ENCODE measurements at regions not wholly inside any gene's neighbourhood (a gene's known extent, or its start where the extent isn't known, plus 50 kb on each side); places are given as distances from the start of the nearest gene placed in this dataset.

DNA sequence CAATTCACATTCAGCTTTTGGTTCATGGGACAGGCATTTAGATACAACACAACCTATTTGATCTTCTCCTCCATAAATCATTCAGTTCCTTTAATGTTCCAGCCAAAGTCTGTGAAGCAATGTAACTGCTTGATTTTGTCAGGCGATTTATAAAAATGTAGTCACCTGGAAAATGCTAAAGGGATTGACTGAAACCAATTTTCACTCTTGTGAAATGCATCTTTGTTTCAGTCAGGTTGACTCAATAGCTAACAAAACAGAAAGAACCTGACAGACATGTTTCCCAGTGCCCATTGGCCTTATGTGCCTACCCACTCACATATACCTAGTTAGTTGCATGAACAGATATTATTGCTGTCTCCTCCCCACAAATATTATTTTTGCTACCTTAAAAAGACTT is 335.7 kb downstream of the CHRM3 start:
- WGBS (ENCODE audit: extremely low coverage, insufficient coverage, insufficient read length) = no CpG with 5 or more reads among the region's 1 CpG
- H3K36me3 ChIP-seq (ENCODE audit: control insufficient read depth in 1 of 2, insufficient read depth in 2 of 2, low read length in 2 of 2) = no peaks in the 10 kb centered on the region
- H3K18ac ChIP-seq (ENCODE audit: low read length) = no peak overlapping the region
- no peak overlapping the region for H2BK12ac ChIP-seq (ENCODE audit: low read length)
- no peaks in the 10 kb centered on the region for H3K9me3 ChIP-seq (ENCODE audit: insufficient read depth, low read depth, low read length)
- H3K4me3 ChIP-seq (ENCODE audit: low read depth, low read length) = no peak overlapping the region
- H3K9ac ChIP-seq (ENCODE audit: low read length) = no peak overlapping the region
- H3K79me1 ChIP-seq (ENCODE audit: low read length) = no peaks in the 10 kb centered on the region
- no peak overlapping the region for H3K4me2 ChIP-seq (ENCODE audit: low read length)
- no peak for DNase-seq
- no peak overlapping the region for H4K91ac ChIP-seq (ENCODE audit: low read depth, low read length)
- H2BK120ac ChIP-seq (ENCODE audit: insufficient read depth, low read length, poor library complexity) = no peak overlapping the region
- H2BK5ac ChIP-seq (ENCODE audit: low read depth, low read length, poor library complexity) = no peak overlapping the region
- H3K79me2 ChIP-seq (ENCODE audit: control insufficient read depth, insufficient read depth, low read length, poor library complexity) = no peaks in the 10 kb centered on the region
- no peaks in the 10 kb centered on the region for H3K4me1 ChIP-seq (ENCODE audit: control insufficient read depth in 1 of 2, insufficient read depth in 2 of 2, low read length in 2 of 2)
- H3K4ac ChIP-seq (ENCODE audit: low read depth, low read length) = no peak overlapping the region
- H3K14ac ChIP-seq (ENCODE audit: low read length) = no peak overlapping the region
- no peak overlapping the region for H2AFZ ChIP-seq (ENCODE audit: insufficient read depth, low read length, poor library complexity)
- no peak overlapping the region for H4K8ac ChIP-seq (ENCODE audit: low read depth, low read length)
- H3K23ac ChIP-seq (ENCODE audit: low read length) = no peak overlapping the region
- no peak overlapping the region for H2AK5ac ChIP-seq (ENCODE audit: low read length)
- H3K27me3 ChIP-seq (ENCODE audit: insufficient read depth, low read length) = no peaks in the 10 kb centered on the region
- H3K27ac ChIP-seq (ENCODE audit: low read depth, low read length) = no peak overlapping the region
- no peak overlapping the region for H4K12ac ChIP-seq (ENCODE audit: low read depth, low read length)

DNA sequence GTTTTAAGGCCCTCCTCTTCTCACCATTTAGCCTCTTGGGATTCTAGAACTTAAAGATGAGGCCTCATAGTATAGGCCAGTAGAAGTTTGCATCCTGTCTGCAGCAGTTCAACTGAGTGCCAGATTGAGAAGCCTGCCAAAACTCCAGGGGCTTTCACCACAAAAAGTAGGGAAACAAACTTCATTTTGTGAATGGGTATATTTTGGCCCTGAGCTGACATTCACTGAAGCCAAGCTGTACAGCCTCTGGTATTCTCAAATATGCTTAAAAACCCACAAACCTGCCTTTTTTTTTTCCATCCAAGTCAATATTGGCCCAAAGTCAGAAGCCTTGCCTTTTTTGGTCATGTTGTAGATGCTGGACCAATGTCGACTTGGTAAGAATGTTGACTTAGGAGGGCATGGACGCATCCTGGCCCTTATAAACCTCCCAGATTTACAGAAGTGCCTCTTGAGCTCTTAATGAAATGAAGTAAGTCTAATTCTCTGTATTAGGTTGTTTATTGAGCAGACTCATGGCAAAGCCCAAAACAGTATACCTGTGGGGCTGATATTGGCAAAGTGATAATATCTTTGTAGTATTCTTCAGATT is 337.5 kb downstream of the CHRM3 start:
- Histone ChIP-seq H3K4me1 (ENCODE audit: control insufficient read depth in 1 of 2, insufficient read depth in 2 of 2, low read length in 2 of 2) (no peaks in the 10 kb centered on the region), H3K27ac (ENCODE audit: low read depth, low read length) (no peak overlapping the region), H3K36me3 (ENCODE audit: control insufficient read depth in 1 of 2, insufficient read depth in 2 of 2, low read length in 2 of 2) (no peaks in the 10 kb centered on the region), H3K23ac (ENCODE audit: low read length) (no peak overlapping the region), H2BK120ac (ENCODE audit: insufficient read depth, low read length, poor library complexity) (no peak overlapping the region), H3K14ac (ENCODE audit: low read length) (no peak overlapping the region), H3K79me1 (ENCODE audit: low read length) (no peaks in the 10 kb centered on the region), H3K27me3 (ENCODE audit: insufficient read depth, low read length) (no peaks in the 10 kb centered on the region), H3K18ac (ENCODE audit: low read length) (no peak overlapping the region), H3K4me2 (ENCODE audit: low read length) (no peak overlapping the region), H2AFZ (ENCODE audit: insufficient read depth, low read length, poor library complexity) (no peak overlapping the region), H2AK5ac (ENCODE audit: low read length) (no peak overlapping the region), H4K8ac (ENCODE audit: low read depth, low read length) (no peak overlapping the region), H2BK5ac (ENCODE audit: low read depth, low read length, poor library complexity) (no peak overlapping the region), H3K9me3 (ENCODE audit: insufficient read depth, low read depth, low read length) (no peaks in the 10 kb centered on the region), H3K4ac (ENCODE audit: low read depth, low read length) (no peak overlapping the region), H4K12ac (ENCODE audit: low read depth, low read length) (no peak overlapping the region), H3K79me2 (ENCODE audit: control insufficient read depth, insufficient read depth, low read length, poor library complexity) (no peaks in the 10 kb centered on the region), H4K91ac (ENCODE audit: low read depth, low read length) (no peak overlapping the region), H3K4me3 (ENCODE audit: low read depth, low read length) (no peak overlapping the region), H2BK12ac (ENCODE audit: low read length) (no peak overlapping the region), H3K9ac (ENCODE audit: low read length) (no peak overlapping the region)
- WGBS (ENCODE audit: extremely low coverage, insufficient coverage, insufficient read length) = no CpG with 5 or more reads among the region's 2 CpGs
- no peak for DNase-seq

GRCh38 chr1:239725371-239725770 is 339.0 kb downstream of the CHRM3 start:
- no peak overlapping the region for H2AK5ac ChIP-seq (ENCODE audit: low read length)
- no peak overlapping the region for H2BK5ac ChIP-seq (ENCODE audit: low read depth, low read length, poor library complexity)
- H3K27me3 ChIP-seq (ENCODE audit: insufficient read depth, low read length) = no peaks in the 10 kb centered on the region
- H3K4ac ChIP-seq (ENCODE audit: low read depth, low read length) = no peak overlapping the region
- no peaks in the 10 kb centered on the region for H3K9me3 ChIP-seq (ENCODE audit: insufficient read depth, low read depth, low read length)
- H3K4me2 ChIP-seq (ENCODE audit: low read length) = no peak overlapping the region
- H3K18ac ChIP-seq (ENCODE audit: low read length) = no peak overlapping the region
- H2AFZ ChIP-seq (ENCODE audit: insufficient read depth, low read length, poor library complexity) = no peak overlapping the region
- H3K14ac ChIP-seq (ENCODE audit: low read length) = no peak overlapping the region
- H2BK12ac ChIP-seq (ENCODE audit: low read length) = no peak overlapping the region
- no peak overlapping the region for H3K23ac ChIP-seq (ENCODE audit: low read length)
- no peak overlapping the region for H3K9ac ChIP-seq (ENCODE audit: low read length)
- H4K12ac ChIP-seq (ENCODE audit: low read depth, low read length) = no peak overlapping the region
- no peak for DNase-seq
- H3K36me3 ChIP-seq (ENCODE audit: control insufficient read depth in 1 of 2, insufficient read depth in 2 of 2, low read length in 2 of 2) = no peaks in the 10 kb centered on the region
- peaks cover 2% of the 10 kb centered on the region for H3K79me1 ChIP-seq (ENCODE audit: low read length)
- no peak overlapping the region for H4K91ac ChIP-seq (ENCODE audit: low read depth, low read length)
- no peak overlapping the region for H3K27ac ChIP-seq (ENCODE audit: low read depth, low read length)
- no CpG with 5 or more reads among the region's 6 CpGs for WGBS (ENCODE audit: extremely low coverage, insufficient coverage, insufficient read length)
- H3K79me2 ChIP-seq (ENCODE audit: control insufficient read depth, insufficient read depth, low read length, poor library complexity) = peaks cover under 1% of the 10 kb centered on the region
- H2BK120ac ChIP-seq (ENCODE audit: insufficient read depth, low read length, poor library complexity) = no peak overlapping the region
- no peaks in the 10 kb centered on the region for H3K4me1 ChIP-seq (ENCODE audit: control insufficient read depth in 1 of 2, insufficient read depth in 2 of 2, low read length in 2 of 2)
- no peak overlapping the region for H4K8ac ChIP-seq (ENCODE audit: low read depth, low read length)
- H3K4me3 ChIP-seq (ENCODE audit: low read depth, low read length) = no peak overlapping the region

DNA sequence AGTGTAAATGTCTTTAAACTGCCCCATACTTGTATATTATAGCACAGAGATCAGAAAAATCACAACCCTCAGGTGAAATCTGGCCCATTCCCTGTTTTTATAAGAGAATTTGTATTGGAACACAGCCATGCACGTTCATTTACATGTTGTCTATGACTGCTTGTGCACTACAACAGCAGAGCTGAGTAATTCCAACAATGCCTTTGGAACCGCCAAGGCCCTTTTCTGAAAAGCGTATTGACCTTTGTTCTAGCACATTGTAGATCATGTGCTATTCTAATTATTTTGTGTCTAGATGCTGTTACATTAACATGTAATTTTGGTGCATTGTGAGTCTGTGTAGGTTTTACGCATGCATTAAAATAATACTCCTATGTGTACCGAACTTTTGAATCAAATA is 339.6 kb downstream of the CHRM3 start:
- H2BK12ac ChIP-seq (ENCODE audit: low read length) = no peak overlapping the region
- no peak for DNase-seq
- no peak overlapping the region for H3K9ac ChIP-seq (ENCODE audit: low read length)
- H3K4me1 ChIP-seq (ENCODE audit: control insufficient read depth in 1 of 2, insufficient read depth in 2 of 2, low read length in 2 of 2) = no peaks in the 10 kb centered on the region
- no CpG with 5 or more reads among the region's 5 CpGs for WGBS (ENCODE audit: extremely low coverage, insufficient coverage, insufficient read length)
- H3K4ac ChIP-seq (ENCODE audit: low read depth, low read length) = no peak overlapping the region
- no peaks in the 10 kb centered on the region for H3K27me3 ChIP-seq (ENCODE audit: insufficient read depth, low read length)
- no peak overlapping the region for H2AFZ ChIP-seq (ENCODE audit: insufficient read depth, low read length, poor library complexity)
- H3K18ac ChIP-seq (ENCODE audit: low read length) = no peak overlapping the region
- no peak overlapping the region for H4K12ac ChIP-seq (ENCODE audit: low read depth, low read length)
- no peak overlapping the region for H4K8ac ChIP-seq (ENCODE audit: low read depth, low read length)
- H3K4me3 ChIP-seq (ENCODE audit: low read depth, low read length) = no peak overlapping the region
- peaks cover 2% of the 10 kb centered on the region for H3K79me2 ChIP-seq (ENCODE audit: control insufficient read depth, insufficient read depth, low read length, poor library complexity)
- H2BK120ac ChIP-seq (ENCODE audit: insufficient read depth, low read length, poor library complexity) = no peak overlapping the region
- H3K79me1 ChIP-seq (ENCODE audit: low read length) = peaks cover 3% of the 10 kb centered on the region
- no peak overlapping the region for H3K27ac ChIP-seq (ENCODE audit: low read depth, low read length)
- H2AK5ac ChIP-seq (ENCODE audit: low read length) = no peak overlapping the region
- H3K14ac ChIP-seq (ENCODE audit: low read length) = no peak overlapping the region
- no peak overlapping the region for H2BK5ac ChIP-seq (ENCODE audit: low read depth, low read length, poor library complexity)
- H3K4me2 ChIP-seq (ENCODE audit: low read length) = no peak overlapping the region
- no peak overlapping the region for H4K91ac ChIP-seq (ENCODE audit: low read depth, low read length)
- no peak overlapping the region for H3K23ac ChIP-seq (ENCODE audit: low read length)
- no peaks in the 10 kb centered on the region for H3K9me3 ChIP-seq (ENCODE audit: insufficient read depth, low read depth, low read length)
- no peaks in the 10 kb centered on the region for H3K36me3 ChIP-seq (ENCODE audit: control insufficient read depth in 1 of 2, insufficient read depth in 2 of 2, low read length in 2 of 2)

All from trophoblast cell (in vitro differentiated cells and primary cell).